Astrocyte of the spinal cord (primary cell): ENCODE measurements at regions not wholly inside any gene's neighbourhood (a gene's known extent, or its start where the extent isn't known, plus 50 kb on each side); places are given as distances from the start of the nearest gene placed in this dataset.

Source experiments
- DNase-seq: peaks from one replicate; pipeline ENCODE4 v3.0.0; 2011; ENCODE audit warnings: low read depth, low spot score
- H3K4me3 ChIP-seq: 2 replicates; pipeline ENCODE4 v1.5.1; 2011; ENCODE audit warnings: low read depth, mild to moderate bottlenecking, low read length, moderate library complexity
- in situ Hi-C: cut with HindIII; loops from 2 replicates; pipeline ENCODE4 v1.10.0; 2017; ENCODE audit warnings: low sequenced_read_pairs
- TF ChIP-seq, protein P1 (sequence below): IDR thresholded peaks from 2 replicates; pipeline ENCODE4 v1.5.1; 2012; ENCODE audit warnings: low read depth, mild to moderate bottlenecking, low read length, inconsistent platforms

DNA sequence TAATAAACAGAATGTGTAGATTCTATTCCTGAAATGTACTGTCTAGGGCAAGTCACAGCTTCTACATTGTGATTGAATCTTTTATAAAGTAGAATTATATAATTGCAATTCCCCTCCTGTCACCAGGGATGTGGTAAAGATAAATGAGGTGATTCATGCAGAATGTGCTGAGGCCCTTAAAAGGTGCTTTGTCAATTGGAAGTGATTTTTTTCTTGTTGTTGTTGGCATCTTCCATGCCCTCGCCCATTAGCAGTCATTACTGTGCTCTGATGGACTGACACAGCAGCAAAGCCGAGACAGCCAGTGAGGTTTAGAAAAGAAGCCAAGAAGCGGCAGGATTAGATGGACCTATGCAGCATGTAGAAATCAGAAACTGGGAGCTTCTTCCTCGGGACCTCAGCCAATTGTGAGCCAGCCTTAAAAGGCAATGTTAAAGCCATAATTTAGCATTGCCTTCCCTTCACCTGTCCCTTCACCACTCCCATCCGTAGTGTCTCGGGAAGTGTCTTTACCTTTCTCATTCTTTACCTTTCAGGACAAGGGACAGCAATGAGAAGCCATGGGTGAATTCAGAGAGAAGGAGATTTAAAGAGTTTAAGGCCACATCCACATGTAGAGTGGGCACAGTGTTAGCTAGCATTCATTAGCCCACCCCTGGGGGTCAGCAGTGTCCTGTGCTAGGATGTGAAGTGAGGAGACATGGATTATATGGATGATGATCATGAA lies 257.8 kb downstream of the PLK2 start:
- peak; percentile 23 for DNase-seq
- TF ChIP-seq, protein P1, sequence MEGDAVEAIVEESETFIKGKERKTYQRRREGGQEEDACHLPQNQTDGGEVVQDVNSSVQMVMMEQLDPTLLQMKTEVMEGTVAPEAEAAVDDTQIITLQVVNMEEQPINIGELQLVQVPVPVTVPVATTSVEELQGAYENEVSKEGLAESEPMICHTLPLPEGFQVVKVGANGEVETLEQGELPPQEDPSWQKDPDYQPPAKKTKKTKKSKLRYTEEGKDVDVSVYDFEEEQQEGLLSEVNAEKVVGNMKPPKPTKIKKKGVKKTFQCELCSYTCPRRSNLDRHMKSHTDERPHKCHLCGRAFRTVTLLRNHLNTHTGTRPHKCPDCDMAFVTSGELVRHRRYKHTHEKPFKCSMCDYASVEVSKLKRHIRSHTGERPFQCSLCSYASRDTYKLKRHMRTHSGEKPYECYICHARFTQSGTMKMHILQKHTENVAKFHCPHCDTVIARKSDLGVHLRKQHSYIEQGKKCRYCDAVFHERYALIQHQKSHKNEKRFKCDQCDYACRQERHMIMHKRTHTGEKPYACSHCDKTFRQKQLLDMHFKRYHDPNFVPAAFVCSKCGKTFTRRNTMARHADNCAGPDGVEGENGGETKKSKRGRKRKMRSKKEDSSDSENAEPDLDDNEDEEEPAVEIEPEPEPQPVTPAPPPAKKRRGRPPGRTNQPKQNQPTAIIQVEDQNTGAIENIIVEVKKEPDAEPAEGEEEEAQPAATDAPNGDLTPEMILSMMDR = no peak
- in situ Hi-C loops = no loop called here
- no peak overlapping the region for H3K4me3 ChIP-seq

DNA sequence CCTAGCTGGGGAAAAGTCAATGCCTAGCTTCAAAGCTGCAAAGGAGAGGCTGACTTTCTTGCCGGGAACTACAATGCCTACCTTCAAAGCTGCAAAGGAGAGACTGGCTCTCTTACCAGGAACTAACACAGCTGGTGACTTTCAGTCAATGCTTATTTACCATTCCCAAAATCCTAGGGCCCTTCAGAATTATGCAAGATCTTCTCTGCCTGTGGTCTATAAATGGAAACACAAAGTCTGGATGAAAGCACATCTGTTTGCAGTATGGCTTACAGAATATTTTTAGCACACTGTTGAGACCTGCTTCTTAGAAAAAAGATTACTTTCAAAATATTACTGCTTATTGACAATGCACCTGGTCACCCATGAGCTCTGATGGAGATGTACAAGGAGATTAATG lies 259.4 kb downstream of the PLK2 start:
- in situ Hi-C loops = no loop called here
- no peak for DNase-seq
- TF ChIP-seq, protein P1 = no peak
- H3K4me3 ChIP-seq = no peak overlapping the region

DNA sequence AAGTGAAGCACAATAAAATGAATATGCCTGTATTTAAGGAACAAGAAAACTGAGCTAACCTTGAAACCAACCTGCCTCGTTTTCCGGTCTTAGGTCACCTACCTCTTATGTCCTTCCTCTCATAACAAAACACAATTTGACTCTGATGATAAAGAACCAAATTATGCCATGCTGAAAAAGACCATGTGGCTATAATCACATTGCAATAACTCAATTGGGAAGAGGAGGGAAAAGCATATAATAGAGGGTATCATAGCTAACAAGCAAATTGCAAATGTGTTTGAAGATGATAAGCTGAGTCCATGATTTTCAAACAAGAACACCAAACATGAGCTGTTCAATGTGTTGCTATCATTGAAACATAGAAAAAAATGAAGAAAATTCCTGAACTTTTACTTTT lies 260.8 kb downstream of the PLK2 start:
- no peak overlapping the region for H3K4me3 ChIP-seq
- in situ Hi-C loops = no loop called here
- no peak for DNase-seq
- TF ChIP-seq, protein P1 = no peak

- DNase-seq = no peak
- TF ChIP-seq, protein P1 = no peak
- no peak overlapping the region for H3K4me3 ChIP-seq
- in situ Hi-C loops = no loop called here
Observed at GRCh38 chr5:58198330-58198729, 261.6 kb downstream of the PLK2 start.

GRCh38 chr5:58197875-58198274 lies 262.0 kb downstream of the PLK2 start:
- TF ChIP-seq, protein P1 = no peak
- no peak overlapping the region for H3K4me3 ChIP-seq
- no peak for DNase-seq
- in situ Hi-C loops = no loop called here

GRCh38 chr5:58191443-58191842 lies 268.4 kb downstream of the PLK2 start:
- H3K4me3 ChIP-seq = no peak overlapping the region
- TF ChIP-seq, protein P1 = no peak
- in situ Hi-C loops = no loop called here
- DNase-seq = no peak
